HG02981 (cell line): ENCODE measurements at regions not wholly inside any gene's neighbourhood (a gene's known extent, or its start where the extent isn't known, plus 50 kb on each side); places are given as distances from the start of the nearest gene placed in this dataset.

Source experiments
- ATAC-seq: cut with Tn5 transposase; IDR thresholded peaks from one replicate; pipeline ENCODE4 v1.9.1; 2021; ENCODE audit warnings: mild to moderate bottlenecking, moderate library complexity; ENCODE audit not compliant: unreplicated experiment

DNA sequence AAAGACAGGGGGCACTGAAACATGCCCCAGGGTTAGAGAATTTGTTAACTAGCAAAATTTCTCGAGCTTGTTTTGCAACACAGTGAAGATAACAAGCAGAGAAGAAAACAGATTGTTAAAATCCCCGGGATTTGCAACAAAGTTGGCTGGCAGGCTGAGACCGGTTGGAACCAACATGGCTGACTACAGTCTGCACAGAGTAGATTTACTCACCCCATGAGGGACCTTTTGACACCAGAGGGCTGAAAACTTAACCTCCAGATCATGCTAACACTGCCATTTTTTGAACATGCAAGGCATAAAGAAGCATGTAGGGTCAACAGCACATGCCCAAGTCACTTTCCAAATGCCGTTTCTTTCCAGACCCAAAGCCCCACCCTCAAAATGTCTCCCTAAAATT, 95.2 kb upstream of the TMEM26 start:
- ATAC-seq = no peak

- ATAC-seq = no peak
Observed at GRCh38 chr10:61547297-61547696, 94.1 kb upstream of the TMEM26 start.

- ATAC-seq = no peak
Observed at GRCh38 chr10:61545170-61545569, 92.0 kb upstream of the TMEM26 start.

DNA sequence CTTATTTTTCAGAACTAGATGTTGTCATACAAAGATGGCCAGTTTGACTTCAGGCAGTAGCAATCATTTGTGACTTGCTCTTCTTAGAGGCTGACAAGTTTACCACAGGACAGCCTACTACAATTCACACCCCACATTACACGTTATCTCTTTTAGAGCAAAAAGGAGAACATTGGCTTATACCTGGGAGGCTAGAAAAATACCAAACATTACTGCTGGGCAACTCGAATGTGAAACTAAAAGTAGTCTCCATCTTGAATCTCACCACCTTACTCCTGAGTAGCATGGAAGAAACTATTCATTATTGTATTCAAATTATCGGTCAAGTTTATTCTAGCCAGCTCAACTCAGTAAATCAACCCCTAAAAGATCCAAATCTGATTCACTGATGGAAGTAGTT, 90.7 kb upstream of the TMEM26 start:
- ATAC-seq = peak; percentile 40

- no peak for ATAC-seq
Observed at GRCh38 chr10:61542596-61542995, 89.4 kb upstream of the TMEM26 start.

DNA sequence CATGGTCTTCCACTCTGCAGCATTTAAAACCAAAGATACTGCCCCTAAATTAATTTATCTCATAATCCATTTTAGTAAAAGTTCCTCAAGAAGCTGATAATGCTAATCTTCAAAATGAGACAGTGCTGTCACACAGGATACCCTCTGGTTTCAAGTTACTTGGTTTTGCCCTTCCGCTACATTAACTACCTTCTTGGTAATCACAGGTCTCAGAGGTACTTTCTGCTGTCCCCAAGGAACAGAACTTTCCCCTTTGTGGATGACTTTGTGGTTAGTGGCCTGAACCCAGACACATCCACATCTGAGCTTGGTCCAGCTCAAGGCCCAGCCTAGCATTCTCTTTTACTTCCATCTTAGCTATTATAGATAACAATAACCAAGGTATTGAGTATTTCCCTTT, 88.8 kb upstream of the TMEM26 start:
- ATAC-seq = peak; percentile 61

DNA sequence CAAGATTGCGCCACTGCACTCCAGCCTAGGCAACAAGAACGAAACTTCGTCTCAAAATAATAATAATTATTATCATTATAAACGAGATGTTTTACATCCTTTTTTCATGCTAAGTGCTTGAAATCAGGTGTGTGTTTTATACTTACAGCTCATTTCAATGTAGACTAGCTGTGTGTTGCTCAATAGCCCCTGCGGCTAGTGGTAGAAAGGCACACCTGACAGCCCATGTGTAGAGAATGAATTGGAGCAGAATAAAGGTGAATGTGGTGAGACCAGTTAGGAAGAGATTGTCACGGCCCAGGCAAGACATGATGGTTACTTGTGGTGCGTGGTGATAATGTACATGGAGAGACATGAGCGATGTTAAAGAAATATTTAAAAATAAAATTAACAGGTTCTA, 86.7 kb upstream of the TMEM26 start:
- ATAC-seq = no peak

- ATAC-seq = no peak
Observed at GRCh38 chr10:61529208-61529607, 76.0 kb upstream of the TMEM26 start.

DNA sequence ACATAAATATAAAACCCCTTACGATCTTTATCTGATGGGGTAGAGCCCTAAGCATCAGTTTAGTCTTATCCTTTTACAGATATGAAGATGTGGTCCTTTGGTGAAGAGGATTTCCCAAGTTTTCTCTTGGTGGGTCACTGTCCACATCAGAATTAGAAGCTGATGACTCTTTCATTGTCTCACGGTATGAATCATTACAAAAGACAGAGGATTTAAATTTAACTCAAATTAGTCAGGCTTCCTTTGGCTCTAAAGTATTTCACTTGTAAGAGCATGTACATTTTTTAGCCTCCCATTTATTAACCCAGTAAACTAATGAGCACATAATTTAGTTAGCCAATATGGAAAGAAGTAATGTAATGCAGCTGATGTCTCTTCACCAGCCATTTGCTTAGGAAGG, 49.9 kb upstream of the TMEM26 start:
- ATAC-seq = no peak
